ENCODE measurements at regions not wholly inside any gene's neighbourhood (a gene's known extent, or its start where the extent isn't known, plus 50 kb on each side); places are given as distances from the start of the nearest gene placed in this dataset.

GRCh38 chr12:31875609-31875964, 83.6 kb upstream of the RESF1 start:
- H3K9me3 ChIP-seq (ENCODE audit: control insufficient read depth in 1 of 2, insufficient read depth in 1 of 2, low read length in 2 of 2), result peaks cover 0 to 14% of the 10 kb centered on the region in 2 experiments
- no peak for ATAC-seq (ENCODE audit: poor library complexity)
- intact Hi-C loops (cut with DNase I, micrococcal nuclease), result loop anchor here in 1 of 2 experiments (1.0 to 5.0 kb wide), 2 partner anchors 21 to 82 kb away; partner anchors contain the start of gene RESF1
- Mint-ChIP-seq H3K4me3 (peak overlapping the region; percentile 82), H3K27ac (peak overlapping the region; percentile 99), H3K27me3 (no peaks in the 10 kb centered on the region), H3K9me3 (peaks cover 15% of the 10 kb centered on the region), H3K36me3 (ENCODE audit: low read depth) (peaks cover 19% of the 10 kb centered on the region), H3K4me1 (ENCODE audit: low read depth) (peaks cover 64% of the 10 kb centered on the region)
- H3K4me3 ChIP-seq (ENCODE audit: low read length), result no peak overlapping the region
- H3K27ac ChIP-seq (ENCODE audit: low read depth in 1 of 2, low read length in 2 of 2), result peak overlapping the region; percentile 78 to 92
- TF ChIP-seq CTCF (IDR thresholded peaks at IDR 0.05), result no peak
- no peaks in the 10 kb centered on the region for H3K27me3 ChIP-seq (ENCODE audit: control insufficient read depth in 1 of 2, insufficient read depth in 2 of 2, low read length in 2 of 2)
- H3K36me3 ChIP-seq (ENCODE audit: insufficient read depth, low read length), result no peaks in the 10 kb centered on the region
- ChIA-PET CTCF (interaction anchor here (0.8 kb wide), 1 partner anchor 222 kb away, joined by 4 read pairs; no protein-coding TSS in a partner anchor), POLR2A (interaction anchor here (1.3 to 3.0 kb wide), 5 partner anchors 15 to 86 kb away, joined by 4 to 29 read pairs (median 5); partner anchors contain the start of gene RESF1)
- DNase-seq, result no peak
- H3K4me1 ChIP-seq (ENCODE audit: insufficient read depth, low read length), result peaks cover 25% of the 10 kb centered on the region

- Mint-ChIP-seq H3K36me3 (ENCODE audit: low read depth) (peaks cover 19% of the 10 kb centered on the region), H3K27ac (peak overlapping the region; percentile 99), H3K4me3 (peak overlapping the region; percentile 82), H3K27me3 (no peaks in the 10 kb centered on the region), H3K9me3 (peaks cover 15% of the 10 kb centered on the region), H3K4me1 (ENCODE audit: low read depth) (peaks cover 60% of the 10 kb centered on the region)
- Histone ChIP-seq H3K9me3 (ENCODE audit: control insufficient read depth in 1 of 2, insufficient read depth in 1 of 2, low read length in 2 of 2) (peaks cover 0 to 14% of the 10 kb centered on the region in 2 experiments), H3K4me3 (ENCODE audit: low read length) (no peak overlapping the region), H3K4me1 (ENCODE audit: insufficient read depth, low read length) (peaks cover 25% of the 10 kb centered on the region), H3K27ac (ENCODE audit: low read depth in 1 of 2, low read length in 2 of 2) (peak overlapping the region; percentile 78 to 92), H3K27me3 (ENCODE audit: control insufficient read depth in 1 of 2, insufficient read depth in 2 of 2, low read length in 2 of 2) (no peaks in the 10 kb centered on the region), H3K36me3 (ENCODE audit: insufficient read depth, low read length) (no peaks in the 10 kb centered on the region)
- no peak for TF ChIP-seq CTCF (IDR thresholded peaks at IDR 0.05)
- POLR2A ChIA-PET, result interaction anchor here (0.7 to 3.0 kb wide), 7 partner anchors 16 to 146 kb away, joined by 3 to 29 read pairs (median 5); partner anchors contain the start of genes AMN1 and RESF1
- intact Hi-C loops (cut with DNase I, micrococcal nuclease), result loop anchor here in 1 of 2 experiments (1.0 to 5.0 kb wide), 2 partner anchors 21 to 82 kb away; partner anchors contain the start of gene RESF1
- CTCF ChIA-PET, result interaction anchor here (0.8 kb wide), 1 partner anchor 222 kb away, joined by 4 read pairs; no protein-coding TSS in a partner anchor
- ATAC-seq (ENCODE audit: poor library complexity) (peak; percentile 95), DNase-seq (peak; percentile 51 to 94 (median 68))
Measured at GRCh38 chr12:31874961-31875608, 84.1 kb upstream of the RESF1 start.

GRCh38 chr12:31872831-31873604, 86.2 kb upstream of the RESF1 start:
- peaks cover 25% of the 10 kb centered on the region for H3K4me1 ChIP-seq (ENCODE audit: insufficient read depth, low read length)
- H3K27ac Mint-ChIP-seq, result peak overlapping the region; percentile 99
- intact Hi-C loops (cut with DNase I, micrococcal nuclease), result no loop called here
- DNase-seq (no peak), ATAC-seq (ENCODE audit: poor library complexity) (no peak)
- H3K4me3 Mint-ChIP-seq, result no peak overlapping the region
- H3K4me3 ChIP-seq (ENCODE audit: low read length), result no peak overlapping the region
- no peak for TF ChIP-seq CTCF (IDR thresholded peaks at IDR 0.05)
- ChIA-PET POLR2A (interaction anchor here (1.4 to 2.0 kb wide), 2 partner anchors 17 to 87 kb away, joined by 3 to 5 read pairs; partner anchors contain the start of gene RESF1), CTCF (no interaction called here)
- no peaks in the 10 kb centered on the region for H3K27me3 Mint-ChIP-seq
- H3K27ac ChIP-seq (ENCODE audit: low read depth in 1 of 2, low read length in 2 of 2), result no peak overlapping the region
- peaks cover 9% of the 10 kb centered on the region for H3K9me3 Mint-ChIP-seq
- H3K4me1 Mint-ChIP-seq (ENCODE audit: low read depth), result peaks cover 44% of the 10 kb centered on the region
- H3K36me3 Mint-ChIP-seq (ENCODE audit: low read depth), result peaks cover 12% of the 10 kb centered on the region
- H3K36me3 ChIP-seq (ENCODE audit: insufficient read depth, low read length), result no peaks in the 10 kb centered on the region
- H3K27me3 ChIP-seq (ENCODE audit: control insufficient read depth in 1 of 2, insufficient read depth in 2 of 2, low read length in 2 of 2), result no peaks in the 10 kb centered on the region
- H3K9me3 ChIP-seq (ENCODE audit: control insufficient read depth in 1 of 2, insufficient read depth in 1 of 2, low read length in 2 of 2), result peaks cover 0 to 14% of the 10 kb centered on the region in 2 experiments

Measured in CD4-positive, alpha-beta T cell (primary cell).